ENCODE measurements at regions not wholly inside any gene's neighbourhood (a gene's known extent, or its start where the extent isn't known, plus 50 kb on each side); places are given as distances from the start of the nearest gene placed in this dataset.

DNA sequence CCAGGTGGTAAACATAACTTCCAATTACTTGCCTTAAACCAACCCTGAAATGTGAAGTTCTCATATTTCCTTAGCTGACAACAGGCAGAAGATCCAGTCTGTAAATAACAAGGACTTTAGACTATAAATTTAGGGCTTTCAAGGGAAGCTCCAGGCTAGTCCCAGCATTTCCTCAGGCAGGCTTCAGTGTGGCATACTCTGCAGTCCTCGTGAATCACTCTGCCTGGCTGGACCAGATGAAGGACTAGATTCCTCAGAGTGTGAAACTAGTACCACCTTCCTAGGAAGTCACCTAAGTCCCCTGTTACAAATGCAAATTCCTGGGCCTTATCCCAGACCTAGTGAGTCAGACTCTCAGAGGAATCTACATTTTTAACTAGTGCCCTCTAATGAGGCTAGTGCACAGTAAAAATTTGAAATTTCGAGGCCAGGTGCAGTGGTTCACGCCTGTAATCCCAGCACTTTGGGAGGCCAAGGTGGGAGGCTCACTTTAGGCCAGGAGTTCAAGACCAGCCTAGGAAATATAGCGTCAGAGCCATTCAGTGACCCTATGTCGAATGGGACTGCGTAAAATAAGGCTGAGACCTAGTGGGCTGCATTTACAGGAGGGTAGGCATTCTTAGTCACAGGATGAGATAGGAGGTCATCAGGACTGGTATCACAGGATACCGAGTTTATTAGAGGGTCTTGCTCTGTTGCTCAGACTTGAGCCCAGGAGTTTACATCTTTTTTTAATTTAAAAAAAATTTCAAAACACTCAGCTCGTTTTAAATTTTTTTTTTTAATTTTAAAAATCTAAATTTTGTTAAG is 279.6 kb upstream of the JARID2 start:
- DNase-seq: no peak

DNA sequence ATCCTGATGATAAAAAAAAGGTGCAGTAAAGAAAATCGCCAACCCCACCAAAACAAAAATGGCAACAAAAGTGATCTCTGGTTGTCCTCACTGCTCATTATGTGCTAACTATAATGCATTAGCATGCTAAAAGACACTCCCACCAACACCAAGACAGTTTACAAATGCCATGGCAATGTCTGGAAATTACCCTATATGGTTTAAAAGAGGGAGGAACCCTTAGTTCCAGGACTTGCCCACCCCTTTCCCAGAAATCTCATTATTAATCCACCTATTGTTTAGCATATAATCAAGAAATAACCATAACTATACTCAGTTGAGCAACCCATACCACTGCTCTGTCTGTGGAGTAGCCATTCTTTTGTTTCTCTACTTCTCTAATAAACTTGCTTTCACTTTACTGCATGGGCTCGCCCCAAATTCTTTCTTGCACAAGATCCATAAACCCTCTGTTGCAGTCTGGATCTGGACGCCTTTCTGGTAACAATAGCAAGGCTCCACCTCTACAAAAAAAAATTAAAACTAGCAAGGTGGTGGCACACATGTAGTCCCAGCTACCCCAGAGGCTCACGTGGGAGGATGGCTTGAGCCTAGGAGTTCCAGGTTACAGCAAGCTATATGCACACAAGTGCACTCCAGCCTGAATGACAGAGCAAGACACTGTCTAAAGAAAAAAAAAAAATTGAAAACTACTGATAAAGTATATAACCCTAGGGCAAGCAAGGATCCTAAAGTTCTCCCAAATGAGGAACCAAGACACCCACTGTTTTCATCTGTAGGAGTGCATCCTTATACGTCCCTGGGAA is 278.8 kb upstream of the JARID2 start:
- no peak for DNase-seq

DNA sequence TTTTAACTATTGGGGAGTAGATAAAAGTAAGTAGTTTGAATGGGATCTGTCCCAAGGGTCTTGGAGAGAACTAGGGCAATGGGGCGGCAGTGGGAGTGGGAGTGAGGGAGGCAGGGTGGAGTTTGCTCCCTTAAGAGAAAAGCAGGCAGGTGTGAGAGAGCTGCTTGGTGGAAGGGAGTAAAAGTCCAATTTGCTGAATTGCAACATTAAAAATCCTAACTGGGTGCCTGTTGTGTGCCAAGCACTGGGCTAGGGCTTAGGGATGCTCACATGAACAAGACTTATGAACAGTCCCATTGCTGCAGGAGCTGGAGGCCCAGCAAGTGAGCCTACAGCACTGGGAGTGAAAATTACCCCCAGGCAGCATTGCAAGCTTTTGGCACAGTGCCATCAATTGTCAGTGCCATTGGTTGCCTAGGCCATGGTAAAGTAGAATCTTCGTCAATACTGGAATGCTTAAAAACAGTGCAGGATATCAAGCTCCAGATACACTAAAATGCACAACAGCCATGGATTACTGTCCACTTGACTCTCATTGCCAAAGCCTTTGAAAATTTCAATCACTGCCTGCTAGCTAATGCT is 277.7 kb upstream of the JARID2 start:
- no peak for DNase-seq

DNA sequence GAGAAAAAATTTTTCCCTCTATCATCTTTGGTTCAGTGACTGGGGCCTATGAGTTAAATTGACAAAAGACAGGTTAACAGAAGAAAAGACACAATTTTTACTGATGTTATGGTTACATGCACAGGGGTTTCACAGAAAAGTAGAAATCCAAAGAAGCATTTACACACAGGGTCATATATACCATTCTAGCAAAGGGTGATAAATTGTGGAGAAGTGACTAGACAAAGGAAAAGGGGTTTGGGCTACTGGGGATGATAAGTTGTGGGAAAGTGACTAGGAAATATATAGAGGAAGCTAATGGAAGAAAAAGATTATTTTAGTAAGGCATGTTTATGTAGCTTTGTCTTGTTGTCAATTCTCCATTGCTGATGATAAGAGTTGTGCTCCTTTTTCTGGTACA is 276.7 kb upstream of the JARID2 start:
- DNase-seq: no peak

DNA sequence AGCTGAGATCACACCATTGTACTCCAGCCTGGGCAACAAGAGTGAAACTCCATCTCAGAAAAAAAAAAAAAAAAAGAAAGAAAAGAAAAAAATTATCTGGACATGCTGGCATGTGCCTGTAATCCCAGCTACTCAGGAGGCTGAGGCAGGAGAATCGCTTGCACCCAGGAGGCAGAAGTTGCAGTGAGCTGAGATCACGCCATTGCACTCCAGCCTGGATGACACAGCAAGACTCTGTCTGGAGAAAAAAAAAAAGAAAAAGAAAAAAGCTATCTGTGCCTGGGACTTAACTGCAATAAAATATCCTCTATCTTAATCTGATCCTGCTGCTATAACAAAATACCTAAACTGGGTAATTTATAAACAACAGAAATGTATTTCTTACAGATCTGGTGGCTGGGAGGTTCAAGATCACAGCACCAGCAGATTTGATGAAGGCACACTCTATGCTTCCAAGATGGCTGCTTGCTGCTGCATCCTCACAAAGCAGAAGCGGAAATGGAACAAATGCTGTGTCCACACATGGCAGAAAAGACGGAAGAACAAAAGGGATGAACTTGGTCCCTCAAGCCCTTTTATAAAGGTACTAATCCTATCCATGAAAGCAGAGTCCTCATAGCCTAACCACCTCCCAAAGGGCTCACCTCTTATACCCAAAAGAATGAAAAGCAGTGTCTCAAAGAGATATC is 273.3 kb upstream of the JARID2 start:
- DNase-seq: no peak

DNA sequence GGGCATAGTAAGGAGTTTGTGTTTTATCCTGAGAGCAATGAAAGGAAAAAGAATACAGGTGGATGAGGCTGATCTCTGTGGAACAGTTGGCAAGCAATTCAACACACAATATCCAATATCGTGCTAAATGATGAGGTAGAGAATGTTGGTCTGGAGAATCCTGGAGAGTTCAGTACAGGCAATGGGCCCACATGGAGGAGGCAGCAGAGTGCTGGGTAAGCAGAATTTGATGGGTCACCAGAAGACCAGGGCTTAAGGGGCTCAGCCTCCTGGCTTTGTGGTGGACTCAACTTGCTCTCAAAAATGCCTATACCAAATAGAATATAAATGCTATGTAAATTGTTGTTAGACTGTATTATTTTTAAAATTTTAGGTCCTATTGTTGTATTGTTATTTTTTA is 271.5 kb upstream of the JARID2 start:
- DNase-seq: no peak

DNA sequence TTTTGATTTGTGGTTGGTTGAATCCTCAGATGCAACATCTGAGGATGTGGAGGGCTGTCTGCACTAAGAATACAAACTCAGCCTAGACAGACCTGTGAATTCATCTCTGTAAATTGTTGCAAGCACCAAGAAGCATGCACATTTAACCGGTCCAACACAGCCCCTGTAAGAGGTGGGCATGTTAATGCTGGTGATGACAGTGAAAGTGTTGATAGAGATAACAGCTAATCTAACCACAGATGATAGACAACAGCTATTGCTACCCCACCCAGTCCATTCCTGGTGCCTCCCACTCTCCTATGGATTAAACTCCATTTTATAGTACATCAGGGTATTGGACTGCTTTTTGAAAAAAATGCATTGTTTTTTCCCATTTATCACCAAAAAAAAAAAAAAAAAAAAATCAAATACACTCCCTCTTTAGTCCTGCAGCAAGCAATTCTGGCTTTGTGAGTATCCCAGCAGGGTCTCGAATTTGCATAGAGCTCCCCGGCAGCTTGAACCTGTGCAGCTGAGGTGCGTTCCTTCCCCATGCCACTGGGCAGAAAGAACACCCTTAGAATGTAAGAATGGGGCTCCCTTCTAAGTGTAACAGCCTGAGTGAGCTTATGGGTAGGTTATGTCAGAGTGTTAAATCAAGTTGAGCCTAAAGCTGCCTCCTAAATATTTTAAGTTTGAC is 270.9 kb upstream of the JARID2 start:
- DNase-seq: no peak

DNA sequence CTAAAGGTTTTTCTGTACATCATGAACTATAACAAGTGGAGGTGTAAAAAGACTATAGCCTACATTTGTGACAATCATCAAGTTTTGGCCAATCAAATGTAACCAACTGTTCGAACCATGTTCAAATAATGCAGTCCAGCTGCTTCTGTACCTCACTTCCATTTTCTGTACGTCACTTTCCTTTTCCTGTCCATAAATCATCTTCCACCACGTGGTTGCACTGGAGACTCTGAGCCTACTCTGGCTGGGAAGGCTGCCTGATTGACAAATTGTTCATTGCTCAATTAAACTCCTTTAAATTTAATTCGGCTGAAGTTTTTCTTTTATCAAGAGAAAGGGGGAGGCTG is 270.4 kb upstream of the JARID2 start:
- DNase-seq: no peak

DNA sequence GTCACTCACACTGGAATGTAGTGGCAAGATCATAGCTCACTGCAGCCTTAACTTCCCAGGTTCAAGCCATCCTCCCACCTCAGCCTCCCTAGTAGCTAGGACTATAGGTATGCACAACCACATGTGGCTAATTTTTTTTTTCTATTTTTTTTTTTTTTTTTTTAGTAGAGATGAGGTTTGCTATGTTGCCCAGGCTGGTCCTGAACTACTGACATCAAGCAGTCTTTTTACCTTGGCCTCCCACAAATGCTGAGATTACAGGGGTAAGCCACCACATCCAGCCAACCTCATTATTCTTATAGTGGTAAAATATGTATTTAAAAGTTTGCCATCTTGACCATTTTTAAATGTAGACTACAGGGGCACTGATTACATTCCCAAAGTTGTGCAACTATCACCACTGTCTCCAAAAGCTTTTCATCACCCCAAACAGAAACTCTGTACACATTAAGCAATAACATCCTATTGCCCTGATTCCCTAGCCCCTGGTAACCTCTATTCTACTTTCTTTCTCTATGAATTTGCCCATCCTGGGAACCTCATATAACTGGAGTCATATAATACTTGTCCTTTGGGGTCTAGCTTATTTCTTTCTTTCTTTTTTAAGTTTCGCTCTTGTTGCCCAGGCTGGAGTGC is 268.0 kb upstream of the JARID2 start:
- no peak for DNase-seq

DNA sequence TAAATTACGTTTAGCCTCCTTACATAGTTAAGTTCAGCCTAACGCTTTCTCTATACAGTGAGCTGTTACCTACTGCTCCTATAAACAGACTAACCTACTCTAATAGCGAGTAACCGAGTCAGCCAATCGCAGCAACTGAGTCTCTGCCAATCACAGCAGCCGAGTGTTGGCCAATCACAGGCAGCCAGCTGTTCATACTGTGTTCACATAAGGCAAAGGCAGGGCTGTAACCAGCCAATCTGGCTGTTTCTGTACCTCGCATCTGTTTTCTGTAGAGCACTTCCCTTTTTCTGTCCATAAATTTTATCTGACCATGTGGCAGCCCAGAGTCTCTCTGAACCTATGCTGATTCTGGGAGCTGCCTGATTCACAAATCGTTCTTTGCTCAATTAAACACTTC is 263.9 kb upstream of the JARID2 start:
- DNase-seq: no peak

DNA sequence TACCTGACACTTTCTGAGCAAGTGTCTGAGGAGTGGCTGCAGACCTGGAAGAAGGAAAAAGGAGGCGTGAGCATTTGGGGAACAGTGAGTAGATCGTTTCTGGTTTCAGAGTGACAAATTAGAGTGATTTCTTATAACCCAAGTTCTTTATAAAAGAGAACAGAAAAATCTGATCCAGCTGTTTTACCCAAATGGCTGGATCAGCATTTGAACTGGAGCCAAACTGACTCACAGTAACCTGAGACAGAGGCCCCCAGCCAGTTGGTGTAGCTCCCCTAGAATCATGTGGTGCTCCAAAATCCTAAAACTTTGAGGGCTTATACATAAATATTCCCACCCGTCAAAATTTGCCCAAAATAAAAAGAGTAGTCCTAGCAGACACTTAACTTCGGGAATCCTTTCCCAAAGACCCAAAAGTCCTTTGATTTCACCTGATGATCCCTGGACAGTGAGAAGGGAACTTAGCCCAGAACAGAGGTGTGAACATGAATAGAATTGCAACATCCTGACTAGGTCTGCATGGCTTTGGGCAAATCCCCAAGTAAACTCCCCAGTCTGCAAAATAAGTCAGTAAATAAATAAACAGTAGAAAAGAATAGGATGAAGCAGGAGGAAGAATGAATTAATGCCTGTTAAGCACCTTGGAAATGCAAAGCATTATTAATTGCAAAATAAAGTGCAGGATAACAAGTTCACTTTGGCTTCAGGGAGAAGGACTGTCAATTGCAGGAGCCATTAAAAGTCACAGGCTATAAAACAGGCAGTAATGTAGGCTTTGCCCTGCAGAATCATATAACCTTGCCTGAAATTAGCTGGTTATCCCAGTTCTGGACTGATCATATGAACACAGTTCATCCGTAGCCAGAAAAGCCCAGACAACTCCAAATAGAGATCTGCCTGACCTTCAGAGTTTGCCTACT is 262.0 kb upstream of the JARID2 start:
- no peak for DNase-seq

DNA sequence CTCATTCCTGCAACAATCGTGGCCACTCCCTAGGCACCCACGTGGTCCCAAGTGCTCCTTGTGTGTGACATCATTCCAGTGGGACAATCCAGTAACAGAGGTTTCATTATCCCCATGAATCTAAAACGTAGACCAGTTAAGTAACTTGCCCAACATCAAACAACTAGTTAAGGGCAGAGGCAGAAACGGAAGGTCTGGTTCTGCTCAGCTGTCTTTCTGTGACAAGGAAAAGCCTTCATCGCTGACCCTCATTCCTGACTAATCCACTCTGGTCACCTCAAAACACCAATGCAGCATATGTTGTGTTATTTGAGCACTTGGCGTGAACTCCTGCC is 261.4 kb upstream of the JARID2 start:
- DNase-seq: no peak

DNA sequence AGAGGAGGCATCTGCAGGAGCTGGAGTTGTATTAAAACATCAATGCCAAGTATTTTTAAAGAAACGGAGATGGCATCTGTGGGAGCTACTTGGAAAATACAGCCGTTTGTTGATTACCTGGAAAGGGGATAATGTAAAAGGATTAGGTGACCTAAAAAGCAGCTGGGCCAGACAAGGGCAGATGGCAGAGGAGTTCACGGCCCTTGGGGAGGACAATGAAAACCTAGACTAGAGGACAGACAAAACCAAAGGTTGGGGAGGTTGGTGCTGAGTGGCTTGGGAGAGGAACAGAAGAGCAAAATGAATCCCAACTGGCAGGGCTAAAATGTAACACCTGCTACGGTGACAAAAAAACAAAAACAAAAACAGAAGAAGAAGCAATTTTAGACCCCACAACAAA is 260.5 kb upstream of the JARID2 start:
- DNase-seq: no peak

DNA sequence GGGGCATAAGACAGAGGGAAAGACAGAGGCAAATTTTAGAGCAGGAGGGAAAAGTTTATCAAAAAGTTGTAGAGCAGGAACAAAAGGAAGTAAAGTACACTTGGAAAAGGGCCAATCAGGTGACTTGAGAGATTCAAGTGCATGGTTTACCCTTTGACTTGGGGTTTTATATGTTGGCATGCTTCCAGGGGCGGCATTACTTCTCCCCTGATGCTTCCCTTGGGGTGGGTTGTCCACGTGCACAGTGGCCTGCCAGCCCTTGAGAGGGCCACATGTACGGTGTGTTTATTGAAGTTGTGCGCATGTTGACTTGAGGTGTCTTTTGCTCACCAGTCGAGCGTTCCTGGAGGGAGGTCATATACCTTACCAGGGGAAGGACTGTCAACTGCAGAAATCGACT is 259.5 kb upstream of the JARID2 start:
- no peak for DNase-seq

DNA sequence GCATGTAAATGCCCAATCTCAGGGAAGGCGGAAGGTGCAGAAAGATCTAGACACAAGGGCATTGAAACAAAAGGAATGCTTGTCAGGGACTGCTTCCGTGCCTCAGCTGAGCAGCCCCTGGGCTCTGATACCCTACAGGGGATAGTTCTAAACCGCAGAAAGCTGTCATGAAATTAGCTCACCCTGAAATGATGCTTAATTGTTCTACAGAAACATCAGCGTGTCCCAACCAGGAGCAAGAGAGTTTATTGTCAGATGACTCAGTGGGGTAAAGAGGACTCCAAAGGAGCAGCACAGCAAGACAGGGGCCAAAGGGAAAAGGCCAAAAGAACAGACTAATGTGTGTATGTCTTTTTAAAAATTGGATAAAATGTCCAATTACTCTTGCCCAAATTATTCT is 258.4 kb upstream of the JARID2 start:
- no peak for DNase-seq

DNA sequence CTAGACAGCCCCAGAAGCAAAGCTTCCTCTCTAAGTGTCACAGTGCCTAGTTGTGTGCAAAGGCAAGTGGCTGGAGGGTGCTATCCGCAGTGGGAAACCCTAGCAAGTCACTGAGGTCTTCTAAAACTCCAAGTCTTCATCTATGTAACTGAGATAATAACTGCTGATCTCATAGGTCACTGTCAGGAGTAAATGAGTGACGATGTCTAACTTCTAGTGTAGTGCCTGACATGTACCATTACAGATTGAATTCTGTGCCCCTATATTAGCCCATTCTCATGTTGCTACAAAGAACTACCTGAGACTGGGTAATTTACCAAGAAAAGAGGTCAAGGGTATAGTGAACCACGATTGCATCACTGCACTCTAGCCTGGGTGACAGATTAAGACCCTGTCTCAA is 253.5 kb upstream of the JARID2 start:
- no peak for DNase-seq

DNA sequence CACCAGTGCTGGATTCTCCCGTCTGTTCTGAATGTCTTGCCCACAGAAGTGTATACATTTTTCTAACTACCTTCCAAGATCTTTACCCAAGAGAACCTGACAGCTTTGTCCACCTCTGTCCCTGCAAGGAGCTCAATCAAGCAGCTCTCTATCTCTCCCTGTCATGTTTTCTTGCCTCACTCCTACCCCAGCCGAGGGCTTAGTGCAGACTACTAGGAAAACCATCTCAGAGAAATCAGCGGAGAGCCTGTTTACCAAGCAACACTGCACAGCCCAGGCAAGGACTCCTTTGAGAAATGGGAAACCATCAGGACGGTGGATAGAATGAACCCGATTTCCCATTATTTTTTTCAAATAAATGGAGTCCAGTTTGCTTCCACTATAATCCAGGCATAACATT is 250.7 kb upstream of the JARID2 start:
- DNase-seq: no peak

DNA sequence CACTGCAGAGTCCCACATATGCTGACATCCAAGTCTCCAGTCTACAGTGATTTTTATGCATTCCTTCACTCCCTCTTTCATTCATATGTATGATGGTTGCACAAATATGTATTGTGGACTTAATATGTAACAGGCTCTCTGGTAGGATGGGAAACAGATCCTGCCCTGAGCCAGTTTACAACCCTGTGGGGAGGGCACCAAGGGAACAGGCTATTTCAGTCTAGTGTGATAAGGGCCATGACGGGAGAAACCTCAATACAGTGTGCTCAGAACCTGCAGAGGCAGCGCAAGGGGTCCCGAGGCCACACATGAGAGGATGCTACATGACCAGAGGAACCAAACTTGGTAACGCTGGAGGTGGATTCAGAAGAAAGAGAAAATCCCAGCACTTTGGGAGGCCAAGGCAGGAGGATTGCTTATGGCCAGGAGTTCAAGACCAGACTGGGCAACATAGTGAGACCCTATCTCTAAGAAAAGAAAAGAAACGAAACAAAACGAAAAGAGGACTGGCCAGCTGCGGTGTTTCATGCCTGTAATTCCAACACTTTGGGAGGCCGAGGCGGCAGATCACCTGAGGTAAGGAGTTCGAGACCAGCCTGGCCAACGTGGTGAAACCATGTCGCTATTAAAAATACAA is 249.8 kb upstream of the JARID2 start:
- no peak for DNase-seq

DNA sequence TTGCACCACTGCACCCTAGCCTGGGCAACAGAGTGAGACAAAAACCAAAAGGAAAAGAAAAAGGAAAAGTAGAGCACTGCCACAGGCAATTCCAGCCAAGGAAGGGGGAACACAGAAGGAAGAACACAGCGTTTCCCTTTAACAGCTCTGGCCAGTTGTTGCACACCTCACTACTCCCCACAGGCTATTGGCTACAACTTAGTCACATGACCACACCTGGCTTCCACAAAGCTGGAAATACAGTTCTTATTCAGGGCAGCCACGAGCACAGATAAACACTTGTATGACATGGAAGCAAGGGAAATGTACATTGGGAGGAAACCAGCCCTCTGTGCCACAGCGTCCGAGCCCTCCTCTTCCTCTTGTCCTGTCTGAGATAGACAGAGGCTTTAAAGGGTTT is 249.0 kb upstream of the JARID2 start:
- no peak for DNase-seq

DNA sequence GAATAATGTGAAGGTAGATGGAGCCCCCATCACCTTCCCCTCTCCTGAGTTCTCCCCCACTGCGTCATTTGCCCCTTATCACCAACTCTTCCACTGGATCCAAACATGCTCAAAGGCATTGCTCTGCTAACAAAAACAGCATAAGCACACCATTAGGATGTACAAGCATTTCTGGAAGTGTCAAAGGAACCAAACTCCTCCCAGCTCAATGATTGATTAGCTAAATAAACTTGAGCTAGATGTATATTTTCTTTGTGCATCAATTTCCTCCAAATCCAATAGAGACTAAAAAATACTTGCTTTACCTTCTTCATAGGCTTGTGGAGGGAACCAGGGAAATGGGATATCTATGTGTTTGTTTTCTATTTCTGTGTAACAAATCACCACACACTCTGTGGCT is 248.4 kb upstream of the JARID2 start:
- no peak for DNase-seq

DNA sequence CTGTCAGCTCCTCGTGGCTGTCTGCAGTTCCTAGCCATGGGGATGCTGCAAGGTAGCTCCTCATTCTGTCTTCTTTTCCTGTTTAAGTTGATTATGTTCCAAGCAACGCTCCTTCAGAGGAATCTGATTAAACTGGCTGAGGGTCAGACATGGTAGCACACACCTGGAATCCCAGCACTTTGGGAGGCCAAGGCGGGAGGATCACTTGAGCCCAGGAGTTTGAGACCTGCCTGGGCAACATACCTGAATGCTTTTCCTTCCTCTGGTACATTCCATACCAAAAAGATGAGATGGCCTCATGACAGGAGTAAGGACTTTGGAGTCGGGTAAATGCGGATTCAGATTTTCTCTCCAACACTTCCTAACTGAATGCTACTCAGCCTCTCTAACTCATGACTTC is 246.8 kb upstream of the JARID2 start:
- DNase-seq: no peak
